Retina (tissue), 1 donor: ENCODE measurements at regions not wholly inside any gene's neighbourhood (a gene's known extent, or its start where the extent isn't known, plus 50 kb on each side); places are given as distances from the start of the nearest gene placed in this dataset.

Source experiments
- DNase-seq: peaks from one replicate; pipeline ENCODE4 v3.0.0-alpha.2; 2016

DNA sequence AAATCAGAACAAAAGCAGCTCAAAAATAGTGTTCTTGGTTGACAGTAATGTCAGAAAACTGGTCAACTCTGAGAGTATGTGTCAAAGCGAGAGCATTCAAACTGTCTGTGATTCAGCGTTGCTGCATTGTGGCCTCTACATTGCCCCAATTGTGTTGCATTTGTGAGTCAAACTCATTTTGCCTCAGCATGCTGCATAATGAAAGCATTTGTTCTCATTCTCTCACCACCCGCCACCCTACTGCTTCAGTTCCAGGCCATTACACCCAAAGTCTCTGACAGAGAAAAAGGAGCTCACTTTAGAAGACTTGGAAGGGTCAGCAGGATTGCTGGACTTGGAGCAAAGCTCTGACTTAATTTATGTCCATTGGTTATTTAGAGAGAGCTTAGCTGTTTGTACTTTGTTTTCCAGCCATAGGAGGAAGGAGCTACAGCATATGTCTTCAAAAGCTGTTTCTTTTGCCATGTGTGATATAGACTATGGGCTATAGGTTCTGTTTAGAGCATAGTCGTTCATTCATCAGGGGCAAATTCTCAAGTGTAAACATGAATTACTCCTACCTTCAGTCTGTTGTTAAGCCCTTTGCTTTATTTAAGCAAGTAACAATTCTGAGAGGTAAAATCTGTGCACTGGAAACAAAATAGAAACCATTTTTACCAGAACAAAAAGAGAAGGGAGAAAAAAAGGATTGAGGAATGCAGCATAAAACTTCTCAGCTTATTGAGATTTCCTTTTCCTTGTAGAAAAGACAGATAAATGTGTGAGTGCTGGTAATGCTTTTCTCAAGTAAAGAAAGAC, 153.4 kb upstream of the ANK2 start:
- DNase-seq, result peak; percentile 24

DNA sequence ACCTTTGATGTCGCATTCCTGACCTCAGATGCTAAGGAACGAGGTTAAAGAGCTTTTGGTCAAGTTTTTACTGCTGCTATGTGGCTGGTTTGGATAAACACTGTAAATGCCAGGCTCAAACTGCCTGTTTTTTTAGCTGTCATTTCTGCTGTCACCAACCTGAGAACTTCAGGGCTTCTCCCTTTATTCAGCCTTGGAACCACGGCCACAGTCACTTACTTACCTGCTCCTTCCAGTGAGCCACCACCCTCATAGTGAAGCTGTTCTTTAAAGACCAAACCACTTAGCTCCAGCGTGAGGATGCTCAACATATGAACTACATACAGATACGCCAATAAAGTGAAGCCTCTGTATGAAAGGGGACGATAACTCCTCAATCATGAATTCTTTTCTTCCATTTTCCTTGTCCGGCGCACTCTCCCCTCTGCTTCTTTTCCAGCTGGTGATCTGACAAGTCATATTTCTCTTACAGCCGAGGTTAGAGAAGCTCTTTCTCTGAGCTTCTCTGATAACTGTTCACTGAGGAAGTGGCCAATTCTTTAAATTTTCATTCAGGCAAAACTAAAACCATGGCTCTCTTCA, 152.8 kb upstream of the ANK2 start:
- DNase-seq, result peak; percentile 24

DNA sequence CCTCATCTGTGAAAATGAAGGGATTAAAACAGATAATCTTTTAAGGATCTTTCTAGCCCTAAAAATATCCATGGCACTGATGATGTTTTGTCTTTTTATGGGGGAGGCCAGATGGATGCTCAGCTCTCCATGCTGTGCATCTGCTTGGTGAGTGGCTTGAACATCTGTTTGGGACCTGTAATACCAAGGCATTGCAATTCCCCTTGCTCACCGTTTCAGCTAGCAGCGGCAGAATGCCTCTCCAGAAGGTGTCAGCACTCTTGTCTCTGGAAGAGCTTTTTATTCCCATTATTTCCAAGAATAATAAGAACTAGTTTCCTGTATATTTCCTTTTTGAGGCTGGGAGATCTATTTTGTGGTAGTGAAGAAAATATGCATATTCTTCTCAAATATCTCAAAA, 151.9 kb upstream of the ANK2 start:
- peak; percentile 14 for DNase-seq

DNA sequence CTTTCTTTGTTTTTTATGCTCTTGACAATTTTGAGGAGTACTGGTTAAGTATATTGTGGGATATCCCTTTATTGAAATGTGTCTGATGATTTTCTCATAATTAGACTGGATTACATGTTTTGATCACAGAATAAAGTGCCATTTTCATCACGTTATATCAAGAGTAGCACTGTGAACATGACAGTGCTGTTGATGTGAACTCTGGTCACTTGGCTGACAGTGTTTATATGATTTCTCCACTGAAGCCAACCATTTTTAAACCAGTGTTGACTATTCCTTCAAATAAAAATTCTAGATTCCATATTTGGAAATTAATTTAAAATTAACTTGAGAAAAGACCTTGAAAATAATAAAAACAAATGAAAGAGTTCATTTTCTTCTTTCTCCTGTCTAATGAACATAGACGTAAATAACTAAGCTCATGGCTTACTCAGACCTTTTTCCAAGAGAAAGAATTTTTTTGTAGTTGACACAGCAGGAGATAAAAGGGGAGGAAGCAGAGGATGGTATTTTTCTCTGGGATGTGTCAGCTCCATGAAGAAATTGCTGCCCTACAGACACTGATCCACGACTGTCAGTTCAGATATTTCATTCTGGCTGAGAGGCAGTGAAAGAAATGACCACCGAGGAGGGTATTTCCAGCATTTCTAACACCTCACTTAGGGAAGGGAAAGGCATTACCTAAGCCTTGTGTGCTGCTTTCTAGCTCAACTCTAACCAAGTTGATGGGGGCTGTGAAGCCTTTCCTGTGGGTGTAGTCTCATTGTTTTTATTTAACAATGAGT, 150.9 kb upstream of the ANK2 start:
- DNase-seq, result peak; percentile 56

DNA sequence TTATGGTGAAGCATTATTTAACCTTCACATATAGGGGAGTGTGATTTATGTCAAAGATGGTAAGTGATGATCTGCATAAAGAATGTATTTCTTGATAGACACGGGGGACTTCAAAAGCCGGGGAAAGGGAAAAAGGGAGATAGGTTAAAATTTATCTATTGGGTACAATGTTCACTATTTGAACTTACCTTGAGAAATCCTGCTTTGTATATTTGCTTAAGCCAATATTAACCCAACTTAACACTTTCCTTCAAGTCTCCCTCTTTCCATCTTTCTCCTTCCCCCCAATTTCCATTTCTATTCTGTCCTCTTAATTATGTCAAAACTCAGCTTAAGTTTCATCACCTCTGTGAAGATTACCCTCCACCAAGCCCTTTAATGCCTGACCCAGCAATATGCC, 149.0 kb upstream of the ANK2 start:
- no peak for DNase-seq

DNA sequence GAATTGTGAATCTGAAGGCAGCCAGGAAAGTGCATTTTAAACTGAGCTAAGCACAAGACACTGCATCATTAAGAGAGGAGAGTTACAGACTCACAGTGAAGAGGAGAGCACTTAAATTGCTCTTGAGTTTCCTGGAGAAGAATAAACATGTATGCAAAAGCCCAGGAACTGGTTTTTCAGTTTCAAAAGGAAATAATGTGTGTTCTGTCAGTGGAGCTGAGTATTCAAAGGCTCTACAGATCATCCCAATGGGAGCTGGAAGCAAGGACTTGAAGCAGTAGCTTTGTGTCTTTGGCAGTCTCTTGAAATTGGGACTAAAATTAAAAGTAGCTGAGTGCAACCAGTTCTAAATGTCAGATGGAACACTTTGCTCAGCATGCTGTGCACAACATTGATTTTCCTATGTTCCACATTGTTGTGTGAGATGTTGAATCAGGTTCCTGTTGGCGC, 147.5 kb upstream of the ANK2 start:
- no peak for DNase-seq

- DNase-seq, result no peak
These were observed 143.7 kb upstream of the ANK2 start for GRCh38 chr4:112905728-112906127.

GRCh38 chr4:112908511-112908910, 140.9 kb upstream of the ANK2 start:
- DNase-seq, result no peak

GRCh38 chr4:112910109-112910736, 139.2 kb upstream of the ANK2 start:
- DNase-seq, result peak; percentile 23

DNA sequence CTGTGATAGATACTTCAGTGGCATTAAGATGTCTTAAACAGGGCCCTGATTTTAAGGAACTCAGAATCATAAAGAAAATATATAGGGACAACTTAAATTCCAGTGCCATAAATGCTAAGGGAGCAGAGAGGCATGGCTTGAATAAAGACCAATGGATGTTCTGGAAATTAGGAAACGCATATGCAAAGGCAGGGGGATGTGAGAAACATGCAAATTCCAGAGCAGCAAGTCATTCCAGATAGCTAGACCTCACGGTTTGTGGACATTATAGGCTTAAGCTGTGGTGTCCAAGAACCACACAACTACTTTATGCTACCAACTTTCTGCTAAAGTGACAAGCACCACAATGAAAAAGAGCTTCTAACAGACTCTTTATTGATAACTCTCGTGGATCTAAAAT, 132.6 kb upstream of the ANK2 start:
- no peak for DNase-seq

GRCh38 chr4:112923516-112923915, 125.9 kb upstream of the ANK2 start:
- DNase-seq, result no peak

GRCh38 chr4:112926819-112927218, 122.6 kb upstream of the ANK2 start:
- no peak for DNase-seq

- no peak for DNase-seq
These were observed 121.9 kb upstream of the ANK2 start for GRCh38 chr4:112927544-112927943.

GRCh38 chr4:112931001-112931400, 118.5 kb upstream of the ANK2 start:
- DNase-seq, result no peak

DNA sequence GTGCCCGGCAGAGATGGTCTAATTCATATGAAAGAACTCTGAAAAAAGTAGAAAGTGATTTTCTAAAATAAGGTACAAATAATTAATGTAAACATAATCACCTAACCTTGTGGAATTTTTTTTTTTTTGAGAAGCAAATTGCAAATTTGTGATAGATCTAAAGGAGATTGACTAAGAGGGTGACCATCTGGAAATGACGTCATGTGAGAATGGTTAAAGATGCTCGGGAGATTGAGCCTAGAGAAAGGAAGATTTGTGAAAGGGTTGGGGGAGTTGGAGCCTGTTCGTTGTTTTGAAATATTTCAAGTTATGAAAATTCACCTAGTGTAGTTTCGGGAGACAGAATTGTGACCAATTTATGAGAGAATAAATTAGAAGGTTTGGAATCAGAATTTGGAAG, 115.7 kb upstream of the ANK2 start:
- no peak for DNase-seq

- no peak for DNase-seq
These were observed 110.9 kb upstream of the ANK2 start for GRCh38 chr4:112938461-112939058.

DNA sequence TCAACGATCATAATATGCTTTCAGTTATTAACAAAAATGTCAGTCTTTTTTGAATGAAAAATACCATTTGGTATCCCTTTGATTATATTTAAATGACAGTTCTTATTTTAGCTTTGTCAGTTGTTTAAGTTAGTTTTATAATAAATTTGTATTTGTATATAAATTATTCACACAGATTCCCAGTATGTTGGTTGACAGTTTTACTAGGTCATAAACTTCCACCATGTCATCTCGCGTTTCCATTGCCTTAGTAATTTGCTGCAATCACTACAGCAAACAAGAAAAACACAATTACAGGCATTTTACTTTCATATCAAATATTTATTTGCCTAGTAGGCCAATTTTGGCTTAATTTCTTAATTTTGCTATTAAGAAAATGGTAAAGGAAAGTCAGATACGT, 109.6 kb upstream of the ANK2 start:
- DNase-seq, result no peak

DNA sequence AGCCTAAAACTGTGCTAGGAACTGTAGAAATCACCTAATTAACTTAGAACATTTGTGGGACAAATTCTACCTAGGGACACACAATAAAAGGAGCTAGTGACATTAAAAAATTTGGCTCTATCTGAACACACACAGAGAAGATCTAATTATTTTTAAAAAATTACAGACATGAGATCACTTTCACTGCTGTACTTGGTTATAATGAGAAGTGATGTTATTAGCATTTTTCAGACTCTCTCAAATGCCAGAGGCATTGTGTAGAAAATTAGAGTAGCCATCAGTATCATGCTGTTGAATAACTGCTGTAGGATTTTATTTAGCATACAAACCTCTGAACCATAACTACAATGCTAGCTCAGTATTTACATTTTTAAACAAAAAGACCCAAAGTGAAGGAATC, 109.1 kb upstream of the ANK2 start:
- DNase-seq, result no peak

- DNase-seq, result no peak
These were observed 107.4 kb upstream of the ANK2 start for GRCh38 chr4:112942077-112942476.

- DNase-seq, result no peak
These were observed 106.5 kb upstream of the ANK2 start for GRCh38 chr4:112942997-112943396.

DNA sequence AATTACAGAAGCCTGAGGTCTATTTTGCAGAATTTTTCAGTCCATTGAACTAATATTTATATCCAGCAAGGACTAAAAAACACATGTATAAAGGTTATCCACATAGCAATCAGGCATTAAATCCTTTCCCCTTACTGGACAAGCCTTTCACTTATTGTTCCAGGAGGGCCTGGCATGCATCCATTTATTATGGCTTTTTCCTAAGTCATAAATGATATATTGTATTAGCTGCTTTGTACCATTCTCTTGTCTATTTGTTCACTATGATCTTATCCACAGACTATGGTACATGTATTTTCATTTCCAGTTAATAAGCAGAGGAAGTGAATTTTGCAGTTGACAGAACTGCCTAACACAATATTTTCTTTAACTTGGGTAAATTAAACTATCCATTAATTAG, 105.4 kb upstream of the ANK2 start:
- DNase-seq, result no peak

DNA sequence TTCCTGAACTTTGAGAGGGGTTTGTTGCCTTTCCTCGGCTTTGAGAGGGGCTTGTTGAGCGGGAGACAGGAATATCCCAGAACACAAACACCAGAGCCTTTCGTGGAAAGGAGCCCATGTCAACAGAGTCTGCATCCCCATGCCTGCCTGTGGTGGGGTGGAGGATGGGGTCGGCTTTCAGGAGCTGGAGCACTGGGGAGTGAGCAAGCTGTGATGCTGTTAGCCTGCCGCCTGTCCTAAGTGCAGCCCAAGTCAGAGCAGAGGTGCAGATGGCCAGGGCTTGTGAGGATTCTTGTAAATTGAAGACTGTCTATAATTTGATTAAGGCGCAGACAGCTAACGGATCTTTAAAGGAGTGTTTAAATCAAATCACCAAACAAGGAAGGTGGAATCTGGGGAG, 103.3 kb upstream of the ANK2 start:
- DNase-seq, result no peak

DNA sequence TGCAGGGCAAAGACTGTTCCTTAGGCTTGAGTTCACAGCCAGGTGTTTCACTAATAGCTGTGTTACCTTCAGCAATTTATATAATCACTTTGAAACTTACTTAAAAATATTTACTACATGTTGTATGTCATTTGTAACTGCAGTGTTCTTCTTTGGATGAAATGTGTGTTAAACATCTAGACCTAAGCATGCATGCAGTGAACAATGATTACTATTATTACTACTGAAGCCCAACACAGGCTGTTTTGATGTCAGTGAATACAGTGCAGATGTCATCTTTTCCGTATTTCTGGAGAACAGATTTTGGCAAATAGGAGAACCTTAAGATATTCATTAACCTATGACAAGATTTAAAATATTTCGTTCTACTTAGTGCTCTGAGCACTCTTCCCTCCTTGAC, 101.8 kb upstream of the ANK2 start:
- no peak for DNase-seq
